B cell (primary cell): ENCODE measurements at regions not wholly inside any gene's neighbourhood (a gene's known extent, or its start where the extent isn't known, plus 50 kb on each side); places are given as distances from the start of the nearest gene placed in this dataset.

ENCODE experiments used
- ATAC-seq: fragments of 200-7000 bp; cut with Tn5 transposase; one replicate; pipeline ENCODE4 v1.10.0; 2021; ENCODE audit warnings: low read depth, mild to moderate bottlenecking, moderate number of reproducible peaks, moderate library complexity
- CTCF ChIA-PET: fragments of 350-600 bp; sonication (Branson Sonifier 250); formaldehyde crosslinking; loops from one replicate; lab custom pipeline; 2021; ENCODE audit warnings: antibody characterized with exemption, inconsistent platforms; lab: Charles Lee
- POLR2A ChIA-PET: fragments of 350-600 bp; sonication (Branson Sonifier 250); formaldehyde crosslinking; loops from one replicate; lab custom pipeline; 2021; ENCODE audit warnings: antibody characterized with exemption; lab: Charles Lee
- DNase-seq: peaks from one replicate; pipeline ENCODE4 v3.0.0; 2013
- H2AFZ ChIP-seq: 2 replicates; pipeline ENCODE4 v1.6.1; 2012; ENCODE audit warnings: mild to moderate bottlenecking, low read depth, low read length; ENCODE audit not compliant: insufficient read depth, poor library complexity, severe bottlenecking
- H3K27ac ChIP-seq, 2 donors: 1 replicate in 1 of 2; 2 replicates in 1 of 2; pipeline ENCODE4 v1.5.1; 2012 to 2013; ENCODE audit warnings: low read length in 2 of 2, mild to moderate bottlenecking in 2 of 2, moderate library complexity in 1 of 2
- H3K27me3 ChIP-seq, 4 experiments: fragments of 200-600 bp in 1 of 4; sonication (generic) in 1 of 4; replicated peaks in 1 of 4; 1 replicate in 2 of 4; 2 replicates in 2 of 4; pipeline versions ENCODE4 v1.6.1 to v1.7.0; 2013 to 2016; ENCODE audit warnings: low read length in 3 of 4, mild to moderate bottlenecking in 2 of 4, mixed read lengths in 1 of 4, moderate library complexity in 1 of 4; ENCODE audit not compliant: insufficient read depth in 4 of 4, control insufficient read depth in 3 of 4; ENCODE audit errors: control extremely low read depth in 1 of 4
- H3K36me3 ChIP-seq, 2 experiments: replicated peaks in 1 of 2; 1 replicate in 1 of 2; 2 replicates in 1 of 2; pipeline versions ENCODE4 v1.6.1 to v1.7.1; 2013; ENCODE audit warnings: low read length in 1 of 2; ENCODE audit not compliant: insufficient read depth in 2 of 2, control insufficient read depth in 1 of 2; ENCODE audit errors: control extremely low read depth in 1 of 2, extremely low read depth in 1 of 2
- H3K4me1 ChIP-seq, 2 donors: fragments of 200-600 bp in 1 of 2; sonication (generic) in 1 of 2; 1 replicate in 1 of 2; 2 replicates in 1 of 2; pipeline versions ENCODE4 v1.5.1 to v1.6.1; 2013 to 2017; ENCODE audit warnings: low read length in 2 of 2; ENCODE audit not compliant: control insufficient read depth in 2 of 2, insufficient read depth in 2 of 2
- H3K4me2 ChIP-seq: replicated peaks from 2 replicates; pipeline ENCODE3; 2012; ENCODE audit warnings: mild to moderate bottlenecking, low read depth, low read length; ENCODE audit not compliant: poor library complexity, severe bottlenecking
- H3K4me3 ChIP-seq, 5 experiments: fragments of 200-600 bp in 1 of 5; sonication (generic) in 1 of 5; 1 replicate in 3 of 5; 2 replicates in 2 of 5; pipeline versions ENCODE4 v1.5.1 to v1.7.0; 2011 to 2016; ENCODE audit warnings: low read length in 4 of 5, mild to moderate bottlenecking in 4 of 5, low read depth in 2 of 5, control low read depth in 1 of 5, moderate library complexity in 1 of 5; ENCODE audit not compliant: insufficient read depth in 1 of 5; ENCODE audit errors: control extremely low read depth in 1 of 5, extremely low read depth in 1 of 5
- H3K79me2 ChIP-seq: fragments of 200-600 bp; sonication (generic); one replicate; pipeline ENCODE4 v1.6.0; 2016; ENCODE audit warnings: low read length; ENCODE audit not compliant: control insufficient read depth, insufficient read depth
- H3K9ac ChIP-seq: fragments of 200-600 bp; sonication (generic); 2 replicates; pipeline ENCODE4 v1.6.1; 2017; ENCODE audit warnings: mild to moderate bottlenecking, low read length, moderate library complexity
- H3K9me3 ChIP-seq, 3 donors: one replicate each; pipeline versions ENCODE4 v1.6.1 to v1.7.1; 2013; ENCODE audit warnings: low read length in 2 of 3; ENCODE audit not compliant: control insufficient read depth in 2 of 3, insufficient read depth in 1 of 3; ENCODE audit errors: control extremely low read depth in 1 of 3
- H4K20me1 ChIP-seq: 2 replicates; pipeline ENCODE4 v1.6.0; 2012; ENCODE audit warnings: mild to moderate bottlenecking, low read length; ENCODE audit not compliant: insufficient read depth, control insufficient read depth, poor library complexity, severe bottlenecking
- H3K27ac Mint-ChIP-seq: one replicate; pipeline ENCODE4 v1.8.0; 2021; ENCODE audit warnings: mixed read lengths
- H3K27me3 Mint-ChIP-seq: one replicate; pipeline ENCODE4 v1.8.0; 2021; ENCODE audit warnings: mixed read lengths
- H3K4me1 Mint-ChIP-seq: one replicate; pipeline ENCODE4 v1.8.0; 2021; ENCODE audit warnings: mixed read lengths
- H3K4me3 Mint-ChIP-seq: one replicate; pipeline ENCODE4 v1.8.0; 2021; ENCODE audit warnings: mixed read lengths
- H3K9me3 Mint-ChIP-seq: one replicate; pipeline ENCODE4 v1.8.0; 2022; ENCODE audit warnings: mixed read lengths; ENCODE audit not compliant: insufficient read depth
- CTCF ChIP-seq: fragments of 200-600 bp; IDR thresholded peaks from one replicate; pipeline ENCODE4 v1.8.0; 2022; ENCODE audit warnings: antibody characterized with exemption, mild to moderate bottlenecking
- EZH2 ChIP-seq: IDR thresholded peaks from 2 replicates; pipeline ENCODE4 v1.6.1; 2012; ENCODE audit warnings: borderline replicate concordance, low read depth, mild to moderate bottlenecking, moderate library complexity, low read length; ENCODE audit not compliant: insufficient read depth, poor library complexity, severe bottlenecking
- WGBS: methylation state at CpG from one replicate; pipeline ENCODE4 v1.1.5; 2013; ENCODE audit warnings: missing lambda C conversion rate; ENCODE audit not compliant: insufficient coverage; 5-methylcytosine and 5-hydroxymethylcytosine counted together
- intact Hi-C: fragments of 100-400 bp; cut with micrococcal nuclease; formaldehyde crosslinking; loops from one replicate; pipeline ENCODE4 v1.10.0; 2022

GRCh38 chr3:40878464-40878905 lies 320.8 kb upstream of the CTNNB1 start:
- Histone ChIP-seq H3K36me3 (no peaks in the 10 kb centered on the region), H3K9ac (no peak overlapping the region), H3K4me2 (no peak overlapping the region), H3K27me3 (no peaks in the 10 kb centered on the region), H3K79me2 (no peaks in the 10 kb centered on the region), H3K4me3 (no peak overlapping the region), H3K27ac (no peak overlapping the region), H2AFZ (no peak overlapping the region), H3K4me1 (no peaks in the 10 kb centered on the region), H4K20me1 (no peaks in the 10 kb centered on the region), H3K9me3 (no peaks in the 10 kb centered on the region)
- H3K4me3 Mint-ChIP-seq = no peak overlapping the region
- no peaks in the 10 kb centered on the region for H3K9me3 Mint-ChIP-seq
- 86% methylated on average over 1 of the region's 3 CpGs for WGBS
- intact Hi-C loops = no loop called here
- H3K27me3 Mint-ChIP-seq = no peaks in the 10 kb centered on the region
- H3K4me1 Mint-ChIP-seq = no peaks in the 10 kb centered on the region
- TF ChIP-seq EZH2 = no peak
- TF ChIP-seq CTCF = no peak
- no peak overlapping the region for H3K27ac Mint-ChIP-seq
- CTCF ChIA-PET = no interaction called here
- ATAC-seq (no peak), DNase-seq (no peak)
- POLR2A ChIA-PET = no interaction called here

- no peak overlapping the region for H3K4me3 Mint-ChIP-seq
- CTCF ChIA-PET = no interaction called here
- 100% methylated on average over 5 of the region's 5 CpGs for WGBS
- Histone ChIP-seq H4K20me1 (no peaks in the 10 kb centered on the region), H3K79me2 (no peaks in the 10 kb centered on the region), H3K4me1 (no peaks in the 10 kb centered on the region), H3K27me3 (no peaks in the 10 kb centered on the region), H2AFZ (no peak overlapping the region), H3K36me3 (no peaks in the 10 kb centered on the region), H3K4me2 (no peak overlapping the region), H3K9me3 (no peaks in the 10 kb centered on the region), H3K4me3 (no peak overlapping the region), H3K9ac (no peak overlapping the region), H3K27ac (no peak overlapping the region)
- TF ChIP-seq CTCF (no peak), EZH2 (no peak)
- POLR2A ChIA-PET = no interaction called here
- H3K27me3 Mint-ChIP-seq = no peaks in the 10 kb centered on the region
- no peak for ATAC-seq
- H3K4me1 Mint-ChIP-seq = no peaks in the 10 kb centered on the region
- DNase-seq = no peak
- intact Hi-C loops = no loop called here
- no peaks in the 10 kb centered on the region for H3K9me3 Mint-ChIP-seq
- H3K27ac Mint-ChIP-seq = no peak overlapping the region
Measured at GRCh38 chr3:40885430-40885829, 313.9 kb upstream of the CTNNB1 start.
